RWPE1 (cell line): ENCODE measurements at regions not wholly inside any gene's neighbourhood (a gene's known extent, or its start where the extent isn't known, plus 50 kb on each side); places are given as distances from the start of the nearest gene placed in this dataset.

ENCODE experiments used
- CTCF ChIA-PET: fragments of 350-600 bp; sonication (Branson Sonifier 250); formaldehyde crosslinking; extraction: SDS; loops from one replicate; lab custom pipeline; 2021; lab: Yijun Ruan, JAX
- POLR2A ChIA-PET: fragments of 400-600 bp; formaldehyde crosslinking; extraction: SDS; loops from one replicate; lab custom pipeline; 2020; ENCODE audit warnings: antibody characterized with exemption; ENCODE audit not compliant: low non-redundant PET; lab: Yijun Ruan, JAX
- DNase-seq: peaks from one replicate; pipeline ENCODE4 v3.0.0; 2012; ENCODE audit warnings: low spot score
- H3K27ac ChIP-seq: fragments of 450-650 bp; 2 replicates; pipeline ENCODE4 v1.5.1; 2017
- CTCF ChIP-seq: fragments of 450-650 bp; conservative IDR thresholded peaks from 2 replicates; pipeline ENCODE4 v1.5.1; 2017; ENCODE audit warnings: low read depth, mild to moderate bottlenecking

- POLR2A ChIA-PET: no interaction called here
- CTCF ChIA-PET: no interaction called here
- no peak for TF ChIP-seq CTCF
Measured at GRCh38 chr18:78812067-78812466, 167.6 kb upstream of the SALL3 start.

GRCh38 chr18:78813156-78813555 lies 166.5 kb upstream of the SALL3 start:
- no peak overlapping the region for H3K27ac ChIP-seq
- no peak for TF ChIP-seq CTCF
- ChIA-PET CTCF (interaction anchor here (0.6 to 0.7 kb wide), 2 partner anchors 11 to 907 kb away, joined by 3 to 6 read pairs; no protein-coding TSS in a partner anchor), POLR2A (no interaction called here)
- no peak for DNase-seq

More at GRCh38 chr18:78812067-78812466, 167.6 kb upstream of the SALL3 start:
- no peak for DNase-seq
- no peak overlapping the region for H3K27ac ChIP-seq

- no peak for TF ChIP-seq CTCF
- ChIA-PET POLR2A (no interaction called here), CTCF (no interaction called here)
- no peak overlapping the region for H3K27ac ChIP-seq
- no peak for DNase-seq
Measured at GRCh38 chr18:78813936-78814710, 165.5 kb upstream of the SALL3 start.

GRCh38 chr18:78814766-78815165 lies 164.9 kb upstream of the SALL3 start:
- no peak overlapping the region for H3K27ac ChIP-seq
- no peak for DNase-seq
- CTCF ChIA-PET: no interaction called here
- POLR2A ChIA-PET: no interaction called here
- TF ChIP-seq CTCF: no peak

- H3K27ac ChIP-seq: no peak overlapping the region
- DNase-seq: no peak
- no peak for TF ChIP-seq CTCF
- ChIA-PET POLR2A (interaction anchor here (0.5 kb wide), 1 partner anchor 576 kb away, joined by 4 read pairs; no protein-coding TSS in a partner anchor), CTCF (no interaction called here)
Measured at GRCh38 chr18:78816114-78816513, 163.5 kb upstream of the SALL3 start.

GRCh38 chr18:78816916-78817315 lies 162.7 kb upstream of the SALL3 start:
- POLR2A ChIA-PET: no interaction called here
- H3K27ac ChIP-seq: no peak overlapping the region
- no peak for DNase-seq
- TF ChIP-seq CTCF: no peak
- CTCF ChIA-PET: no interaction called here
